ENCODE measurements at regions not wholly inside any gene's neighbourhood (a gene's known extent, or its start where the extent isn't known, plus 50 kb on each side); places are given as distances from the start of the nearest gene placed in this dataset.

GRCh38 chrX:21056622-21057021, 317.6 kb upstream of the CNKSR2 start:
- no peak for DNase-seq

DNA sequence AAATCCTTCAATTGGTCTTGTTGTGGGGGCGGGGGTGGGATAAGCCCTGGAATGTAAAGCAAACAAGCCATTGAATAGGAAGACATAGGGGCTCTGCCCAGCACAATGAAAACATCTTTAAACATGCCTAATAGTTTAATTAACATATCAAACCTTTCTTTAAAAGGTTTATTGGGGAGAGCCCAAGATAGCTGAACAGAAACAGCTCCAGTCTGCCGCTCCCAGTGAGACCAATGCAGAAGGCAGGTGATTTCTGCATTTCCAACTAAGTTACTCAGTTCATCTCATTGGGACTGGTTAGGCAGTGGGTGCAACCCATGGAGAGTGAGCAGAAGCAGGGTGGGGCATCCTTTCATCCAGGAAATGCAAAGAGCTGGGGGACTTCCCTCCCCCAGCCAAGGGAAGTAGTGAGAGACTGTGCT, 327.2 kb upstream of the CNKSR2 start:
- DNase-seq = no peak

DNA sequence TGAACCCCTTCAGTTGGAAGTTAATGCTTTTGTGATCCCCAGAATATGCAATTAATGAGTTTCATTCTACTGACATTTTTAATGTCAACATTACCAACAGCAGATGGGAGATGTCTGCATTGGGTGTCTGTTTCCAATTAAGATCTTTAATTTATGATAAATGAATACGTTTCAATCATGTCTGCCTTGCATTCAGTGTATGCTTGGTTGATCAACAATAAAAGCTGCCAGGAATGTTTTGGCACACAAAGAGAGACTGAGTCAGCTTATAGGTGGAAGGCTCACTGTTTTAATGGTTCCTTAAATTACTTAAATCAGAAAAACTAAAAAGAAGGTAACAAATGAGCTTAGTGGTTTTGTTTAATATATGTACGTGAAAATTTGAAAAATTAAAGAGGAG, 359.9 kb upstream of the CNKSR2 start:
- no peak for DNase-seq

DNA sequence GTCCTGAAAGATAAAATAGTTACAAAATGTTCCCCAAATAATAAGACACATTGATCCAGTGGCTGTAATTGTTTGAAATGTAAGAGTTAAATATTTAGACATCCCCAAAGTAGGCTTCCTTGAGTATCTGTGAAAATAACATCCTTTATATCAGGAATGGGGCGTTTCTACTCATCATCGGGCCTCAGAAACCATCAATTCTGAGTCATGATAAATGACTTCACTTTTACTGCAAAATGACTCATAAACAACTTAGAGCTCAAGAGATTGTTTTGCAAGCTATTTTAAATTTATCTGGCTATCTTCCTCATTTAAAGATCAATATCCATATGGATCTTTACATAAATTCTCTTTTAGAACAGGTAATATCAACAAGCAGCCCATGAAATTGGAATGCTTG, 369.4 kb upstream of the CNKSR2 start:
- DNase-seq = no peak

DNA sequence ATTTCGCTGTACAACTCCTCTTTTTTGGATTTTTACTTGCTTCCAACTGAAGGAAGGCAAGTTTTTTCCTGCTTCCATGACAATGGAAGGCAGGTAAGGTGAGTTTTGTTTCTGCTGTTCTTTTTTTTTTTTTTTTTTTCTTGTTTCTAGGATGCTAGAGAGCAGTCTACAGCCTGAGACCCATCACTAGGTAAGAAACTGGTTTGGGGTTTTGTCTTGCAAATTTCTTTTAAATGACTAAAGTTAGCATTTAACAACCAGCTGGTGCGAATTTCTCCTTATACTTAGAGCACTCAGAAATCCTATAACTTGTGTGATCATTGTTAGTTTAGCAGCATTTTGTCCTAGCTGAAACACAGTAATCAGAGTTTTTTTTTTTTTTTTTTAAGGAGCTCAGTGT, 378.4 kb upstream of the CNKSR2 start:
- no peak for DNase-seq

DNA sequence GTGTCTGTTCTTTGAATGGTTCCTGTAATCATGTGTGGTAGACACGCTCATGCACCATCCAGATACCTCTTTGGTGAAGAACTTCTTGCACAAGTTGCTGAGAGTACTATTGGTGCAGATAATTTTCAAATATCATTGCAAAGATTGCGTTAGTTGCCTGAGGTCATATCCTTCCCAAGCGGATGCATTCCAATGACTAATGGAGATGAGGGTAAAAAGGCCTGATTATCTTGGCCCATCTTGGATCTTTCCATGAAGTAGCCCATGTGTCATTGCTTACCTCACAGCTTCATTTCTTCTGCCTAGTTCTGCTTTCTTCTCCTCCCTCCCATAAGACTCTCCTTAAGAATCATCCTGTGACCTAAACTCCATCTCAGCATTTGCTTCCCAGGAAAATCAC, 384.9 kb upstream of the CNKSR2 start:
- DNase-seq = no peak

GRCh38 chrX:20988804-20989203, 385.4 kb upstream of the CNKSR2 start:
- no peak for DNase-seq

DNA sequence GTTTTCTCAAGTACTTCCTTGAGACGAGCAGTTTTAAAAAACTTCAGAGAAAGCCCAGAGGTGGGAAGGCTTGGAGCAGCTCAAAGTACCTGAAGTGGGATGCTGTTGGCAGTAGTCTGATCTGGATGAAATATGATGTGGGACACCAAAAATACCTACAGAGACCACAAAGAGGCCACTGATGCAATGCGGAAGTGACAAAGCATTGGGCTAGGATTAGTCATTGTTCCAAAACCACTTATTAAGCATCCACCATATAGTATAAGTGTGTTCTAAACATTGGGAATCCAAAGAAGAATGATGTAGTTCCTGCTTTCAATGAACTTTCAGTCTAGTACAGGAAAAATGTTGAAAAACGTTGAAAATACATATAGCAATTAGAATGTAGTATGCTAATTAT, 386.1 kb upstream of the CNKSR2 start:
- no peak for DNase-seq

DNA sequence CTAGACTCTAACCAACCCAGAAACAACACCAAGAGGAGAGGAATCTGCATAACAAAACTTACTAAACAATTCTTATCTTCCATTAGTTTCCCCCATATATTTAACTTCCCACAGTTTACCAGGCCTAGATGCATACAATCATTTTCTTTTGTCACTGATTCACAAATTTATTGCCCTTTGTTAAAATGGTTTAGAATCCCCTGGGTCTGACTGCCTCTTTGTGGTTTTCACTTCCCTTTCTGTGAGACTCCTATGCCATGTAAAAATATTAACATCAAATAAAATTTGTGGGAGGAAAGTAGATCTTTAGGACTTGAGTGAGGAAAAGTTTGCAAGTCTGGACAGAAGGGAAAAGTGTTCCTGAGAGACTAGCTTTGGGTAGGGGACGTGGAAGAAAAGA, 393.8 kb upstream of the CNKSR2 start:
- no peak for DNase-seq

GRCh38 chrX:20974326-20974725, 399.9 kb upstream of the CNKSR2 start:
- no peak for DNase-seq

DNA sequence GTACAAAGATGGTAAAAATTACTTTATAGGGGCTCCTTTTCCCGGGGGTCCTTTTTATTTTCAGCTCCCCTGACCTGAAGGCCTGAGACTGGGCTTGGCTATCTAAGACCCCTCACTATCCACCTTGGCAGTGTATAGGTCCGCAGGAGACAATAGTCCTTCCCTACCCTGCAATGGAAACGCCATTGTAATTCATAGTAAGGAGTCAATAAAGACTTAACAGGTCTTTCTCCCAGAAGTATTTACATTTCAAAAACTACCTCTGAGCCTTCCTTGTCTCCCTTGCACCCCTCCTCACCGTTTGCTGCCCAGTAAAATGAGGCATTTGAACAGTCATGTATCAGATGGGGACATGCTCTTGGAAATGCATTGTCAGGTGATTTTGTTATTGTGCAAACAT, 401.2 kb upstream of the CNKSR2 start:
- no peak for DNase-seq

DNA sequence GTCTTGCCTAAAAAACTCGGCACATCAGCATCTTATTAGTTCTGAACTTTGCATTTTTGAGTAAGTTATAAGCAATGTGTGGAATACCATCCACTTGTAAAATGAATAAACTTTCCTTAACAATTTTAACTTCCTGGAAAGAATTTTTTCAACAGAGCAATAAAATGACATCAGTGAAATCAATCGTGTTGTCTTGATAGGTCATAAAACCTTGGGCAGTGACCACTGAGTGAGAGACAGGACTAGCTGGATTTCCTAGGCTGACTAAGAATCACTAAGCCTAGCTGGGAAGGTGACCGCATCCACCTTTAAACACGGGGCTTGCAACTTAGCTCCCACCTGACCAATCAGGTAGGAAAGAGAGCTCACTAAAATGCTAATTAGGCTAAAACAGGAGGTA, 403.0 kb upstream of the CNKSR2 start:
- no peak for DNase-seq

DNA sequence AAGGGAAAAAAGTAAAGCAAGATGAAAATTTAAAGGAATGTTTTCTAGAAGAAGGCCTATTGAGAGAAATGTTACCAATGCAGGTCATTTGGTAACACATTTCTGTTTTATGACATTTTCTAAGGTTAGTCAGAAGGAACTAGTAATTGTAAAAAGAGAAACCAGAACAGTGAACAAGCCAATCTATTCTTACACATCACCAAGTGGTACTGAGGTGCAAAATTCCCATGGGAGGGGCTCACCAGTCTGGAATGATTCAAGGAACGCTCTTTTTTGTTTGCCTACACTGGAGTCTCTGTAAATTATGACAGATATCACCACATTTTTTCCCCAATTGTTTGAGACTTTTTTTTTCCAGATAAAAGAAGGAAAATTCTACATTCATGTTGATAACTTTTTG, 404.7 kb upstream of the CNKSR2 start:
- DNase-seq = no peak

- no peak for DNase-seq
These were observed 405.2 kb upstream of the CNKSR2 start for GRCh38 chrX:20968996-20969395.

DNA sequence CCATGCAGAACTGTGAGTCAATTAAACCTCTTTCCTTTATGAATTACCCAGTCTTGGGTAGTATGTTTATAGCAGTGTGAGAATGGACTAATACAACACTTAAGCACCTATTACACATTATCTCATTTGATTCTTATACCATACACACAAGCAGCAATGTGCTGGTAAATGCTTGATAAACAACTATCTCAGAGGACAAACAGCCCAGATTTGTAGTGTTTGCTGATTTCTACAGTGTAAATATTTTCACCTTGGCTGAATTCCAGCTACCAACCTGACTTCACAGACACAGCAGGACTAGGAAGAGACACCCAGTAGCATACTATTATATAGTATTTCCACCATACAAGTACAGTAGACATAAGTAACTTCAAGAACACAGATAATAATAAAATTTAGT, 406.5 kb upstream of the CNKSR2 start:
- peak; percentile 90 for DNase-seq

DNA sequence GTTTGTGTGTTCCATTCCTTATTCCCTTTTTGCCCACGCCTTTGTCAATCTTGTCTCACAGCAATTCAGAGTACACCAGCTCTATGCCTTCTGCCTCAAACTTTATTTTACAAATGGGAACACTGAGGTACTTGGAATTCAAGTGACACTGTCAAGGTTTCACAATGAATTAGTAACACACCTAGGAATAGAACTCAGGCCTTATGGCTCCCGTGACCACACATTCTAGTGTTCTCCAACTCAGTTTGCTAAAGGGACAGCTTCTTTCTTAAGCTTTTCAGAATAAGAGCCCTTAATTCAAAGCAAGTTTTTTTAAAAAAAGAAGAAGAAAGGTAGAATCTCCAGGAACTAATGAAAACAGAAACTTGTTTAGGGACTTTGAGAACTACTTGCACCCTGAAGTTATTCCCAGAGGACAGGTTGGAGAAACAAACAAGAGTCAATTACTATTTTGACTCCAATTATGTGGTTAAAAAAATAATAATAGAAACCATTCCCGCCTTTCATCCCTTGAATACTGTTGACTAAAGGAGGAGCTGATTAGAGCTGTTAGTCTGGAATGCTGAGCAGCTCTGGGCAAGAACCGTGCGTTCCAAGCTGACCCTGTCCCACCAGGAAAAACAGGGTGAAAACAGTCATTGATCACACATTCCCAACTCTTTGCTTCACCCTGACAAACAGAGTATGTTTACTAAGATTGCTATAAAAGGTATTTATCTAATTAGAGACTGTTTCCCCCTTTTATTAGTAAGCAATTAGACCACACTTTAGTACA, 408.8 kb upstream of the CNKSR2 start:
- no peak for DNase-seq

- no peak for DNase-seq
These were observed 420.2 kb upstream of the CNKSR2 start for GRCh38 chrX:20954014-20954413.

DNA sequence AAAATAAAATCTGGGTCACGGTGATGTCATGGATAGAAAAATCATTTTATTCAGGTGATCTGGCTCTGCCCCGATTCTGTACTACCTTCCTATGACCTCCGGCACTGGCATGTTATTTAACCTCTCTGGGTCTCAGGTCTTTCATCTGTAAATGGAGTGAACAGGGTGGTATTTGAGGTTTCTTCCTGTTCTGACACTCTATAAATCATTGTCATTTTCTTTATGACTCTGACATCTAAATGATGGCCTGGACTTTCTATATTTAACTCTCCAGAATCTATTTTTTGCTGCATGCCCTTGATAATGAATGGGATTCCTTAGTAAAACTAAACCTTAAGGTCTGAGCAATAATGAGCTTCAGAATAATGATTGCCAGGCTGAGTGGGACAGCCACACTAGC, 422.0 kb upstream of the CNKSR2 start:
- no peak for DNase-seq

DNA sequence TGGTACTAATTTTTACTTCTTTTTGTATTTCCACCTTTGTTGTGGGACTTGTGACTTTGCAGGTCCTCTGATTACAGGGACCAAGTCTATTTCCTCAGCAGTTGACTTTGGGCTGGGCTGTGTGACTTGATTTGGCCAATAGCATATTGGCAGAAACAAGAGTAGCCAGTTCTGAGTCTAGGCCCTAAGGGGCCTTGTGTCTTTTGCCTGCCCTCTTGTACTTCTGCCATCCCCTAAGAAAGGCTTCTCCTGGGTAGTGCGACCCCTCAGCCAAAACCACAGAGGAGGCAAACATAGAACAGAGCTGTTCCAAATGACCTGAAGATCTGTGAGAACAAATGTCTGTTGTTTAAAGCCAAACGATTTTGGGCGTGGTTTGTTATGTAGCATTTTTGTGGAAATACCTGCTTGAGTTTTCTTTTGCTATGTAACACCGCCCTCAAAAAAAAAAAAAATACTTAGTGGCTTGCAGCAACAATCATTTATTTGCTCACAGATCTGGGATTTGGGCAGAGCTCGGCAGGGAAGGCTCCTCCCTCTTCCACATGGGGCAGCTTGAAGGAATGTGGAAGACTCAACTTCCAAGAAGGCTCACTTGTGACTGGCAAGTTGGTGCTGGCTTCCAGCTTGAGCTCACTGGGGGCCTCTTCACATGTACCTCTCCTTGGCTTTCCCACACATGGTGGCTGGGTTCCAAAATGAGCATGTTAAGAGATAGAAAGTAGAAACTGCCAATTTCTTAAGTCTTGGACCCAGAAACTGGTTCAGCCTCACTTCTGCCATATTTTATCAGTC, 423.0 kb upstream of the CNKSR2 start:
- no peak for DNase-seq

- DNase-seq = no peak
These were observed 426.8 kb upstream of the CNKSR2 start for GRCh38 chrX:20947411-20947912.

- DNase-seq = no peak
These were observed 460.5 kb upstream of the CNKSR2 start for GRCh38 chrX:20913760-20914159.

DNA sequence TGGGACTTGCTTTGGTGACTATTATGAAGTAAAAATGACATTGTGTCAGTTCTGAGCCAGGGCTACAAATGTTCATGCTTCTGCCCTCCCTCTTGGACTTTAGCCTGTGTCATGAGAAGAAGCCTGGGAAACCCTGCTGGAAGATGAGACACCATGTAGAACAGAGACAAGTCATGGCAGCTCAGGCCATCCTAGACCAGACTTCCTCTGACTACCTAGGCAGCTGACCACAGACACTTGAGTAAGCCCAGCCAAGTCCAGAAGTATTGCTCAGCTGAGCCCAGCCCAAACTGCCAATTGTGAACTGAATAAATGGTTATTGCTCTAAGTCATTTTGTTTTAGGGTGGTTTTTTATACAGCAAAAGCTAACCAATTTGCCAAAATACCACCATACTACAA, 467.6 kb upstream of the CNKSR2 start:
- DNase-seq = no peak

DNA sequence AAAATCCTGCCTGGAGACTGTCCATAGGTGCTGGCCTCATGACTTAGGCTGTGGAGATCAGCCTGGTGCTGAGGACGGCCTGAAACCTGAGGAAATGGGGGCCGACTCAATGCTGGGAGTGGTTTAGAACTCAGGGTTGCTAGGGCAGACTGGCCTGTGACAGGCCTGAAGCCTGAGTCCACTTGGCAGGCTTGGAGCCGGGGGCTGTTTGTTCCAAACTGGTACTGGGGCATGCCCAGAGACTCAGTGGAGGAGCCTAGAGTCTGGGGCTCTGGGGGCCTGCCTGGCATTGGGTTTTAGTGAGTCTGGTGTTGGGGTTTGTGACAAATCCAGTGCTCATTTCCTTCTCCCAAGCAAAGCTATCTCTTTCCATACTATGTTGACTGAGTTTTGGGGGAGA, 489.7 kb upstream of the CNKSR2 start:
- DNase-seq = no peak

- DNase-seq = no peak
These were observed 510.6 kb upstream of the CNKSR2 start for GRCh38 chrX:20863649-20864048.
